HG03342 (cell line): ENCODE measurements at regions not wholly inside any gene's neighbourhood (a gene's known extent, or its start where the extent isn't known, plus 50 kb on each side); places are given as distances from the start of the nearest gene placed in this dataset.

ENCODE experiments used
- ATAC-seq: cut with Tn5 transposase; IDR thresholded peaks from one replicate; pipeline ENCODE4 v1.9.1; 2021; ENCODE audit warnings: mild to moderate bottlenecking, moderate library complexity; ENCODE audit not compliant: unreplicated experiment

- no peak for ATAC-seq
These were observed 132.2 kb downstream of the FOXL1 start for GRCh38 chr16:86710602-86710950.

DNA sequence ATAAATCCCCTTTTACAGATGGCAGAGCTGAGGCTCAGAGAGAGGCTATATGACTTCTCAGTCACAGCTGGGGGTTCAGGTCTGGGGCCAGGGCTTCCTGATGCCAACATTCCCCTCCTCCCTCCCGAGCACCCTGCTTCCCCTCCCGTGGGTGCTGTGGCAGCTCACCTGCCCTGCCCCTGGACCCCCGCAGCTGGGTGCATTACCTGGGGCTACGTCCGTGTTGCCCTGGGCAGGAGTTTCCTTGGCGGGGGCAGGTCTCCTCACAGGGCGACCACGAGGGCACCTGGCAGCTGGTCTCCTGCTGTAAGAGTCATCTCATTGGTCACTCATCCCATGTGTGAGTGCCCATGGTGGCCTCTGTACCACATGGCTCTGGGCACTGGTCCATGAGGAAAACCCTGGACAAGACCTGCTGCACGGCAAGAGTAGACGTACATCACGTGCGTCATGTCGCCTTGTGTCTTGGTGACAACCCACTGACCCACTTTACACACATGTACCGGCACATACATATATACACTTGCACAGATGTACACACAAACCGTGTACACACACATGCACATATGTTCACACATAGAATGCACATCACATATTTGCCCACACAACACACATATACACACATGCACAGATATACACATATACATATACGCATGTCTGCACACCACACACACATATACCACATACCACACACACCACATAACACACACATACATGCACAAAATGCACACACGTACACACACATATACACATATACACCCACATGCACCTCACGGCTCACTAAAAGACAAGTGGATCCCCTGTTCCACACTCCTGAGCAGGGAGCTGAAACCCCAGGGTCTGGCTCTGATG is 134.0 kb downstream of the FOXL1 start:
- ATAC-seq: no peak

DNA sequence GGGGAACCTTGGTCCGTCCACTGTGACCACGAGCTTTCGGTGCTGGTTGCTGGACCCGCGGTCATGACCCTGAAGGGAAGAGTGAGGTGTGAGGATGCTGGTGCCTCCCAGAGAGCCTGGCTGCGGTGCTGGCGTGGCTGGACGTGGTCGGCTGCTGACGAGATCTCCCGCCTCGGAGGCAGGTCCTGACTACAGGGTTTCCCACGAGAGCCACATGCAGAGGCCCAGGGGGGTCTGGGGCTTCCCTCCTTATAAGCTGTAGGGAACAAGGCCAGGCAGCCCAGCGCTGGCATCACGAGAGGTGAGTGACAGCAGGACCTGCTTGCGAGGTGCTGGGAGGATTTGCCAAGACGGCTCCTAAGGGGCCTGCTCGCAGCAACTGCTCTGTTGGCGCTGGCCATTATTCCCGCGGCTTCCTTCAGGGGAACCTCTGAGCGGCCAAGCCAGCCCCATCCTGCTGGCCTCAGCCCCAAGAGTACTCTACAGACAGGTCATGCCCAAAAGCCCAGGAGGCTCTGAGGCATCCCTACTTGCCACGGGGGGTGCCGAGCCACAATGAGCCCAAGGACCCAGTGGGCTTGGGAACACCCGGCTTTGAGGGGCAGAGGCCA is 134.8 kb downstream of the FOXL1 start:
- ATAC-seq: no peak

- no peak for ATAC-seq
These were observed 135.8 kb downstream of the FOXL1 start for GRCh38 chr16:86714166-86714565.

DNA sequence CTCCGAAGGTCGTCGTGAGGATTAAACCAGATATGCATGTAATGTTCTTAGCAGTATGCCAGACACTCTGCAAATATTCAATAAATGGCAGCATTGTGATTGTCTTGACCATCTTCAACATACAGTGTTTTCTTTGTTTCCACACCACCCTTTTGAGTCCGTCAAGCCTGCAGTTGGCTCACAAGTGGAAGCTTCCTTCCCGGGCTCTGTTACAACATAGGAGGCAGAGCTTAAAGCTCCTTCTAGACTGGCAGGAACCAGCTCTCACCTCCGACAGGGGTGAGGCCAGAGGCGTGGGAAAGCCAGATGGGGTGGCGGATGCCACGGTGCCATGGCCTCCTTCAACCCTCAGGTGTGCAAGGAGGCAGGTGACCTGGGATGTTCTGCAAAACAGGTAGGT is 138.3 kb downstream of the FOXL1 start:
- no peak for ATAC-seq

GRCh38 chr16:86718118-86718517 is 139.8 kb downstream of the FOXL1 start:
- no peak for ATAC-seq

- ATAC-seq: no peak
These were observed 144.6 kb downstream of the FOXL1 start for GRCh38 chr16:86722970-86723369.

GRCh38 chr16:86723689-86724088 is 145.3 kb downstream of the FOXL1 start:
- no peak for ATAC-seq

DNA sequence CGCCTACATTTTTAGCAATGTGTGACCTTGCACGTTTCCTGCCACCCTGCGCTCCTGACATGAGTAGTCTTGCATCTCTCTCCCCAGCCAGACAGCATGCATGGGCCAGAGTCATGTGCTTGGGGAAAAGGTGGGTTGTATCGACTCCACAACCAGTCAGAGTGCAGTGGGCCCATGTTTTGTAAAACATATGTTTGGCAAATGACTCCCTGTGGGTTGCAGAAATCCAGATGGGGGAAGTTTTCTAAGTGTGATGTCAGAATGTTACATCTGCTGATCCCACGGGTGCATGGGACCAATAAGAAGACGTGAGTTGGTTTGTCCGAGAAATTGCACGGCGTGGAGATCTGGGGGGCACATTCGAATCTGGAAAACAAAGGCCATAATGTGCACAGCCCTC is 147.1 kb downstream of the FOXL1 start:
- ATAC-seq: no peak

GRCh38 chr16:86726340-86726739 is 148.0 kb downstream of the FOXL1 start:
- ATAC-seq: no peak

GRCh38 chr16:86727131-86727530 is 148.8 kb downstream of the FOXL1 start:
- no peak for ATAC-seq

DNA sequence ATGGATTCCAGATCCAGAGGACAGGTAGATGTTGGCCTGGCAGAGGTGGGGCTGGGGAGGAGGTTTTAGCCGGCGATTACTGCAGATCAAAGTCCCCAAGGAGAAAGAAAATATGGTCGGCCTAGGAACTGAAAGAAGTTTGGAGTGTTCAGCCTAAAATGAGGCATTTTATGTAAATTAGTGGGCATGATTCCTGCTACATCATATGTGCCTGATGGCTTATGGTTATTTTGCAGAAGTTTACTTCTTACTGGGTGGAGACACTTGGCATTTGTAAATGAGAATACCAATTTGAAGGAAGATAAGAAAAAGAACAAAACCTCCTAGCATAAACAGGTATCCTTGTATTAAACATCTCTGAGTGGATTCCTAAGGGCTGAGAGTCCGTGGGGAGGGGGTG is 149.3 kb downstream of the FOXL1 start:
- no peak for ATAC-seq

GRCh38 chr16:86729686-86730085 is 151.3 kb downstream of the FOXL1 start:
- no peak for ATAC-seq

DNA sequence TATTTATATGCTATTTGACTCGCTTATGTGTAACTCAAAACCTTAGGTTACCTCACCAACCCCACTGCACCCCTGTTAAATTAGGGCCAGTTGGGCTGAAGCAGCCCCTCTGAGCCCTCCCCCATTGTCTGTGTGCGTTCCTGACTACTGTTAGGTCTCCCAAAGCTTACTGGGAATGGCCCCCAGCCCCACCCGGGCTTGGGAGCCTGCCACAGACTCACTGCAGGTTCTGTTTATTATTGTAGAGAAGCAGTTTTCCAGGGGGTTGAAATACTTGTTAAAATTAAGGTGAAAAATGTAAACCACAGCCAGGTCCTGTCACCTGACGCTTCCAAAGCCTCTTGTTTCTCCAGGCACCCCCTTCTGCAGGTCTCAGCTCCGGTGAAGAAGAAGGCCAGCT is 151.7 kb downstream of the FOXL1 start:
- ATAC-seq: no peak

- no peak for ATAC-seq
These were observed 152.2 kb downstream of the FOXL1 start for GRCh38 chr16:86730597-86730996.

- no peak for ATAC-seq
These were observed 154.4 kb downstream of the FOXL1 start for GRCh38 chr16:86732621-86733295.

- no peak for ATAC-seq
These were observed 155.4 kb downstream of the FOXL1 start for GRCh38 chr16:86733546-86734254.

- ATAC-seq: no peak
These were observed 156.5 kb downstream of the FOXL1 start for GRCh38 chr16:86734543-86735460.

GRCh38 chr16:86735727-86736126 is 157.4 kb downstream of the FOXL1 start:
- no peak for ATAC-seq

GRCh38 chr16:86736502-86736901 is 158.2 kb downstream of the FOXL1 start:
- ATAC-seq: no peak
